ENCODE measurements at regions not wholly inside any gene's neighbourhood (a gene's known extent, or its start where the extent isn't known, plus 50 kb on each side); places are given as distances from the start of the nearest gene placed in this dataset.

GRCh38 chr4:55258152-55258865, 87.7 kb upstream of the SRD5A3 start:
- TF ChIP-seq CTCF (IDR thresholded peaks at IDR 0.05; ENCODE audit: low read depth, low read length), result no peak
- TF ChIP-seq MYC (IDR thresholded peaks at IDR 0.05; ENCODE audit: low read depth, low read length), result no peak
- no peak for TF ChIP-seq POLR2A (IDR thresholded peaks at IDR 0.05; ENCODE audit: extremely low read depth, insufficient read length)
- TF ChIP-seq MAX (IDR thresholded peaks at IDR 0.05; ENCODE audit: low read depth, low read length), result no peak

Measured in NB4 (cell line).